Stimulated activated CD4-positive, alpha-beta T cell treated with anti-CD3 and anti-CD28 coated beads, TNF-alpha, amount 100 ng/mL, for 24 hours (primary cell): ENCODE measurements at regions not wholly inside any gene's neighbourhood (a gene's known extent, or its start where the extent isn't known, plus 50 kb on each side); places are given as distances from the start of the nearest gene placed in this dataset.

Experiments used
- DNase-seq, 3 experiments: peaks; one replicate each; pipeline ENCODE4 v3.0.0-alpha.2; 2020; ENCODE audit warnings: low read depth in 3 of 3

GRCh38 chr2:16507655-16508489 is 157.8 kb downstream of the CYRIA start:
- peak in 1 of 3 experiments; percentile 7 for DNase-seq

- no peak for DNase-seq
Observed at GRCh38 chr2:16506366-16506765, 159.3 kb downstream of the CYRIA start.

- DNase-seq: no peak
Observed at GRCh38 chr2:16496426-16497388, 168.9 kb downstream of the CYRIA start.

GRCh38 chr2:16495509-16496208 is 170.0 kb downstream of the CYRIA start:
- no peak for DNase-seq

- DNase-seq: no peak
Observed at GRCh38 chr2:16494836-16495508, 170.7 kb downstream of the CYRIA start.

- no peak for DNase-seq
Observed at GRCh38 chr2:16493788-16494187, 171.8 kb downstream of the CYRIA start.

GRCh38 chr2:16487686-16488085 is 177.9 kb downstream of the CYRIA start:
- no peak for DNase-seq

- no peak for DNase-seq
Observed at GRCh38 chr2:16485251-16485650, 180.4 kb downstream of the CYRIA start.

- no peak for DNase-seq
Observed at GRCh38 chr2:16482460-16482859, 183.2 kb downstream of the CYRIA start.

- no peak for DNase-seq
Observed at GRCh38 chr2:16481351-16481750, 184.3 kb downstream of the CYRIA start.

GRCh38 chr2:16479721-16480120 is 185.9 kb downstream of the CYRIA start:
- DNase-seq: no peak

- DNase-seq: no peak
Observed at GRCh38 chr2:16478434-16479210, 187.0 kb downstream of the CYRIA start.

- DNase-seq: no peak
Observed at GRCh38 chr2:16477648-16478047, 188.0 kb downstream of the CYRIA start.

- DNase-seq: no peak
Observed at GRCh38 chr2:16476866-16477265, 188.8 kb downstream of the CYRIA start.

- DNase-seq: no peak
Observed at GRCh38 chr2:16475986-16476567, 189.6 kb downstream of the CYRIA start.

GRCh38 chr2:16475586-16475985 is 190.0 kb downstream of the CYRIA start:
- DNase-seq: no peak

- no peak for DNase-seq
Observed at GRCh38 chr2:16473575-16473974, 192.1 kb downstream of the CYRIA start.

- no peak for DNase-seq
Observed at GRCh38 chr2:16470936-16471490, 194.6 kb downstream of the CYRIA start.

- DNase-seq: no peak
Observed at GRCh38 chr2:16466821-16467151, 198.8 kb downstream of the CYRIA start.
